ENCODE measurements at regions not wholly inside any gene's neighbourhood (a gene's known extent, or its start where the extent isn't known, plus 50 kb on each side); places are given as distances from the start of the nearest gene placed in this dataset.

GRCh38 chr4:100082852-100083251, 107.4 kb downstream of the DDIT4L start:
- no peak for DNase-seq

GRCh38 chr4:100081491-100081890, 108.8 kb downstream of the DDIT4L start:
- no peak for DNase-seq

DNA sequence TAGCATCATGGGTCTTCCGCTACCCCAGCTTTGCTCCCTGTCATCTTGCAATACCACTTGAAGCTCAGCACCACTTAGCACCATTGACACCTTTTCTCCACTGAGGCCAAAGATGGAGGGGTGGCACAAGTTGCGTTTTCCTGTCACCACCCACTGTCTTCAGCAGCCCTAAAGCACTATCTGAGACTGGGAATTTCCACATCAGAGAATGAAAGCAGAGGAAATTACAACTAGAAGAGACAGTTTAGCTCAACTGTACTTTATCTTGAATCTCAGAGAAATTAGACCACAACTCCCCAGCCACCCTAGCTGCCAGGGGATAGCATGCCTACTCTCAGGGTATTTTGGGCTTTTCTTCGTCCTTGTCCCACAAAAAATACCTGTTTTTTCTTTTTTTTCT, 111.0 kb downstream of the DDIT4L start:
- DNase-seq, result no peak

- no peak for DNase-seq
These were observed 113.5 kb downstream of the DDIT4L start for GRCh38 chr4:100076753-100077152.

GRCh38 chr4:100075486-100076270, 114.6 kb downstream of the DDIT4L start:
- no peak for DNase-seq

DNA sequence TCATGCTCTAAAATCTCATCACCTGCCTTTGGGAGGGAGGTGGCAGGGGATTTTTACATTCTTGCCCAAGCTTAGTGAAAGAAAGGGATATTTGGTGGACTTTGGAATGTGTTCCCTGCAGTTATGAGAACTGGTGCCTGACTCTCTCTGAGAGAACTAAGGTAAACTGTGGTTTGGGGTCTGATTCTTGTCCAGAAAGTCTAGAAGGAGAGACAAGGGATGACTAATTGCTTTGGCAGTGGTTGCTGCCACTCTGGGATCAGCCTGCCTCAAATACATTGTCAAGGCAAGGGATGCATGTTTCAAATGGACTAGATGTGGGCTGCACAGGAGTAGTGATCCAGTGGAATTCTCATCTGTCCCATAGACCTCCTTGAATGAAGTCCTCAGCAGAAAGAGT, 115.2 kb downstream of the DDIT4L start:
- no peak for DNase-seq

GRCh38 chr4:100071506-100071905, 118.8 kb downstream of the DDIT4L start:
- DNase-seq, result no peak

DNA sequence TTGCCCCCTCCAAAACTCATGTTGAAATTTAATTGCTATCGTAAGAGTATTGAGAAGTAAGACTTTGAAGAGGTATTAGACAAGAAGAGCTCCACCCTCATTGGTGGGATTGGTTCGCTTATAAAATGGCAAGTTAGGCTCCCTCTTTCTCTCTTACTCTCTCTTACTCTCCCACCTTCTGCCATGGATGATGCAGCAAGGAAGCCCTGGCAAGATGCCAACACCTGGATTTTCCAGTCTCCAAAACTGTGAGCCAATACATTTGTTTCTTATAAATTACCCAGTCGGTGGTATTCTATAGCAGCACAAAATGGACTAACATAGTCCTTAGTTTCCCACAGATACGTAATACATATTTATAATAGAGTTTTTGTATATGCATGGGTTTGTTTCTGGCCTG, 119.4 kb downstream of the DDIT4L start:
- no peak for DNase-seq

DNA sequence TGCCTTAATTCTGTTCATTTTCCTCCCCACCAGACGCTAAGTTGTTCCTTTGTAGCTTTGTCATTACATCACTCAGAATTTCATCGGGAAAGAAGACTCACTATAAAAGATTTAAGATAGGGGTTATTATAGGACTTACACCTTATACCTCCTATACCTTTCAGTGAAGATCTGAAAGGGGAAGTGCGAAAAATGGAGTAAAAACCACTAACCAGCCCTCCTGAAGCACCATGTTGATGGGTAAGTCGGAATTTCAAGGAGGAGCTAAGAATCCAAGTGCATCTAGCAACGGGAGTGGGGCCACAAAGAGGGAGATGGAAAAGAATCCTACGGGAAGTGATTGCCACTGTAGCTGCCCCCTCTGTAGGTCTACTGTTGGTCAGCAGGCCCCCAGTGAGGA, 119.1 kb upstream of the H2AZ1 start:
- DNase-seq, result no peak

- DNase-seq, result no peak
These were observed 117.2 kb upstream of the H2AZ1 start for GRCh38 chr4:100067255-100067654.

DNA sequence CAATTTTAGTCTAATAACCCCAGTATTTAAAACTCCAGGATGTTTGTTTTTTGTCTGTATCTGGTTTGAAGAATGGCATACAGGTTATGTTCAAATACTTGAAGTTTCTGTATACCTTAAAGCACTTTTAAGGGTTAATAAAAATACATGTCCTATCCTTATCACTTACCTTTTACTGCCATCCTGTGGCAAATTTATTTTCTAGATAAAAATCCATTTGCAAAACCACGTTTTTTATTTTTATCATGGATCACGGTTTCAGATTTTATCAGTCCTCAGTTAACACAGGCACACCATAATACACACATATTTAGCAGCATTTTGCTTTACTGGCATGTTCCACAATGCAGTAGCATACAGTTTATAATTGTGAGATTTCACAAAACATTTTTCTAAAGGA, 113.3 kb upstream of the H2AZ1 start:
- DNase-seq, result no peak

GRCh38 chr4:100062921-100063320, 112.8 kb upstream of the H2AZ1 start:
- DNase-seq, result no peak

GRCh38 chr4:100061835-100062234, 111.8 kb upstream of the H2AZ1 start:
- no peak for DNase-seq

DNA sequence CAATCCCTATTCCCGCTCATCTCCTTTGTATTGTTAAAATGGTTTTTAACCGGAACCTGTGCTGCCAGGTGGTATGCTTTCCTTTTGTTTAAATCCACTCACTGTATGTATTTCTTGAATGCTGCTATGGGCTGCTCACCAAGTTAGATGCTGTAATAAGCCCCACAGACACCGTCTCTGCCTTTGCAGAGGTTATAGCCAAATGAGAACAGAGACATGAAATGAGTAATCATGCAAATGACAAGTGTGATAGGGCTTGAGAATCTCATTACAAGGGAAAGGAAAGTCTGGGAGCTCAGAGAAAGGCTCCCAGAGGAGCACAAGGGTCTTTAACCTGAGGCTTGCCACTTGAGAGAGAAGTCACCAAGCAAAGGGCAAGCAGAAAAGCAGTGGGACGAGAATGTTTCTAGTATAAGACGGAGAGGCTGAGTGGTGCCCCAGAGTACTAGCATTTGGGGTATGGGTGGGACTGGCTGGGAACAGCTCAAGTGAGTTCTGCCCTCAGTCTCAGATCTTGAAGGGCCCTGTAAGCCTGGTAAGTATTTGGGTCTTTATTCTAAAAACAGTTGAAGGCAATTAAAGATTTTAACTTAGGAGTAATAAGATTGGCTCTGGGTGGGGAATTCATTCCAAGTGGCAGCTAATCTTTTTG, 110.8 kb upstream of the H2AZ1 start:
- DNase-seq, result no peak

DNA sequence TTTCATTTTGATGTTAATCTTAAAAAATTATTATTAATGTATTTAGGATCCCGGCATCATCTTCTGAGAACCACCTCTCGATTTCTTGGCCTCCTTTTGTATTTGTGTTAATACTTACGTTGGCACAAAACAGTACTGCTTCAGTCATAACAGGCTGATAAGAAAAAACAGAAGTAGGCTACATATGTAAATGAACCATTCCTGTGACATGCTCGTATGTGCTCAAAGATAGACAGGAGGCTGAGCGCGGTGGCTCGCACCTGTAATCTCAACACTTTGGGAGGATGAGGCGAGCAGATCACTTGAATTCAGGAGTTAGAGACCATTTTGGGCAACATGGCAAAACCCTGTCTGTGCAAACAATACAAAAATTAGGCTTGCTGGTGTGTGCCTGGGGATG, 109.4 kb upstream of the H2AZ1 start:
- no peak for DNase-seq

DNA sequence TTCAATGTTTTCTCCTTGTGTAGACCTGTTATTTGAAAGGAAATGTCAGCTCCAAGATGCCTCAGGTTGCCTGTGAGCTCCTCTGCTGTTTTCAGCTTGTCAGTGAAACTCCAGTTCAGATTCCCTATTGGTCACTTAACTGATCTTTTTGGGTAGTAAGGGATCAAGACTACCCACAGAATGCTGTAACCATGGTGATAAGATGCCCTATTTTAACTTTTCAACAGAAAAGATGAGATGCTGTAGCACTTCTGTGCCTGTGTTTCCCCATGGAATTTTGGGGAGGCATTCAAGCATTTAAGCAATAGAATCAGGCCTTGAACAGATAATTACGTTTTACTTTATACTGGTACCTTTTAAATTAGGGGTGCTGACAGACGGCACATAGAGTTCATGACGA, 106.6 kb upstream of the H2AZ1 start:
- no peak for DNase-seq

DNA sequence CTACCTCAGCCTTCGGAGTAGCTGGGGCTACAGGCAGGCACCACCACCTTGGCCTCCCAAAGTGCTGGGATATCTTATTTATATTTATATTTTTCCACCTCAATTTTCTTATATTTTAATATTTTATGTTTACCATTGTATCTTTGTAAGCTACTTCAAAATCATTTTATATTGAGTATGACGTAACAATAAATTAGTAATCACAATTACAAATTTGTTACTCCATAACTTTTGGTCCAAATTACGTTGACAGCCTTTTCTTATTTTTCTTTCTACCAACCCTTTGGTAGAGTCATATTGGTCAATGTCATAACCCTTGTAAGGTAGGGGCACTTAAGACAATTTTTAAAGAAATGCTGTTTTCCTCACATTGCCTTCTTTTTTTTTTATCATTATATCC, 104.0 kb upstream of the H2AZ1 start:
- no peak for DNase-seq

GRCh38 chr4:100049872-100050271, 99.8 kb upstream of the H2AZ1 start:
- DNase-seq, result no peak

GRCh38 chr4:100042711-100043110, 92.6 kb upstream of the H2AZ1 start:
- no peak for DNase-seq

GRCh38 chr4:100042235-100042634, 92.2 kb upstream of the H2AZ1 start:
- no peak for DNase-seq

GRCh38 chr4:100041646-100042045, 91.6 kb upstream of the H2AZ1 start:
- no peak for DNase-seq

DNA sequence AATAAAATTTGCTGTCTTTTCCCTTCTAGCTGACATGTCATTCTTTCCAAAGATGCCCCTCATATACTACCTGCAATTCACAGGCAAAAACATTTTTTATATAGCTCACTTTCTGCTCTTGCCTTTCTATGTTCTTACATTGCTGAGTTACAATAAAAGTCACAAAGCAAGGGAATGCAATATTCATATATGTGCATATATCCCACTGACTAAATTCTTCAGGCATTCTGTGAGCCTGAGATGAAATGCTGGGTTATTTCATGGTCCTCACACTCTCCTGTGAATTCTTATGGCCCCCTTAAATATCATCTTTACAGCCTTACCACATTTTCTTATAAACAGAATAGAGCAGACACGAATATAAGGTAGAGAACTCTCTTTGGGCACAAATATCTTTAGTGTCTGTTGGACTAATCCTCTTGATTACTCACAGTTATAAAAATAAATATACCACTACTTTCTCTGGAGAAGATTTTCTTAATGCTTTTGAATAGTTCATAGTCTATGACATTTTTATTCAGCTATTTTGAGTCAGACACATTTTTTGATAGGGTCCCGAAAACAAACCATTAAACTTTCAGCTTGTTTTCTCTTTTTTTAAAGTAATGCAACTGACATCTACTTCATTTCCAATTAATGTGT, 84.1 kb upstream of the H2AZ1 start:
- DNase-seq, result no peak

DNA sequence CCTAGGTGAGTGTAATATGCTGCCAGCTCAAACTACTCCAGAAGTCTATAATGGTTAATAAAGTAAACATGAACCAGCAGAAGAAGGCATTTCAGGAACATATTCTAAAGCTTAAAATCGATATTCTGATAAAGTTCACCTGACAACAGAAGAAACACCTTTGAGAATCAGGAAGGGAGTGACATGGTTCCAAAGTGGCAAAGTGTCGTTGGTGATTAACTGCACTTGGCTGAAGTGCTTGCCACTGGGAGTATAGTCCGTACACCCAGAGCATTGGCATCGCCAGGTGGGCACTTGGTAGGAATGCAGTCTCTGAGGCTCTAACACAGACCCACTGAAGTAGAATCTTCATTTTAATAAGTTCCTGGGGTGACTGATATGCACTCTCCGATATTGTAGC, 76.0 kb upstream of the H2AZ1 start:
- no peak for DNase-seq

GRCh38 chr4:100023800-100024199, 73.7 kb upstream of the H2AZ1 start:
- no peak for DNase-seq
